ENCODE measurements at regions not wholly inside any gene's neighbourhood (a gene's known extent, or its start where the extent isn't known, plus 50 kb on each side); places are given as distances from the start of the nearest gene placed in this dataset.

DNA sequence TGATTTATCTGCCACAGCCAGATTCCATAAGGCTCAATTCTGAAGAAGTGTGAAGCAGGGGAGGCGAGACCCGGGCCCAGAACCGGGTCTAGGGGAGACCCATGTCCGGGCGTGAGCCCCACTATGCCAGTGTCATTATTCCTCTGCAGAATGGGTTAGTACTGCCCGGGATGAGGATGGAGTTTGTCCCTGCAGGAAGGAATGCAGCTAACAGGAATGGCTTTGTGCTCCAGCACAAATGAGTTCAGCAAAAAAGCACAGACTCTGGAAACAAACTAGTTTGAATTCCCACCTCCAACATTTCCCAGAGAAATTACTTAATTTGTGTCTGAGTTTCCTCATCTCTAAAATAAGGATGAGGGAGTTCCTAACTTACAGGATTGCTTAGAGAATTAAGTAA lies 202.9 kb downstream of the SYK start:
- CTCF ChIA-PET = no interaction called here
- H3K27me3 ChIP-seq (replicated peaks; ENCODE audit: insufficient read depth, low read depth, low read length, poor library complexity) = no peaks in the 10 kb centered on the region

DNA sequence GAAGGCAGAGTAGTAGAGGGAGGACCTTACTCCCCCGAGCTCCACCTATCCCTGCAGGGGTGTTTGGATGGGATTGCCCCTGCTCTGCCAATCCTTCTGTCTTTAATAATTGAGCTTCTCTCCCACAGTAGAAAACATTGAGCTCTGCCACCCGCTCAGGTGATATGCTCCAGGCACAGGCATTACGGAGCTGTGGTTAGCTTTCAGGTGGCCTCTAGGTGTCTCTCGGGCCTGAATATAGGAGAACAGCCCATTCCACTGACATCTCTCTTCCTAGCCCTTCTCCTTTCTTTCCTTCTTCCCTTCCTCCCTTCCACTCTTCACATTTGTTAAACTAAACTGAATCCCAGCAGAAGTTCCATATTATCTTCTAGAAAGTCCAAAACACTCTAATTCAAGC lies 203.4 kb downstream of the SYK start:
- Histone ChIP-seq H3K36me3 (ENCODE audit: insufficient read depth, low read length, poor library complexity, severe bottlenecking) (no peaks in the 10 kb centered on the region), H3K9me3 (ENCODE audit: low read depth, low read length, poor library complexity, severe bottlenecking) (no peaks in the 10 kb centered on the region), H3K4me1 (ENCODE audit: insufficient read depth, low read length, poor library complexity, severe bottlenecking) (no peaks in the 10 kb centered on the region), H3K27ac (ENCODE audit: low read depth, low read length, poor library complexity, severe bottlenecking) (no peak overlapping the region), H3K27me3 (replicated peaks; ENCODE audit: insufficient read depth, low read depth, low read length, poor library complexity) (no peaks in the 10 kb centered on the region), H3K4me3 (ENCODE audit: low read depth, low read length, poor library complexity, severe bottlenecking) (no peak overlapping the region)
- POLR2A ChIA-PET (ENCODE audit: low non-redundant PET) = no interaction called here
- no peak for DNase-seq (ENCODE audit: low spot score)
- no TSS peak for BruUV-seq (replicated peaks)
- TF ChIP-seq, protein P1, sequence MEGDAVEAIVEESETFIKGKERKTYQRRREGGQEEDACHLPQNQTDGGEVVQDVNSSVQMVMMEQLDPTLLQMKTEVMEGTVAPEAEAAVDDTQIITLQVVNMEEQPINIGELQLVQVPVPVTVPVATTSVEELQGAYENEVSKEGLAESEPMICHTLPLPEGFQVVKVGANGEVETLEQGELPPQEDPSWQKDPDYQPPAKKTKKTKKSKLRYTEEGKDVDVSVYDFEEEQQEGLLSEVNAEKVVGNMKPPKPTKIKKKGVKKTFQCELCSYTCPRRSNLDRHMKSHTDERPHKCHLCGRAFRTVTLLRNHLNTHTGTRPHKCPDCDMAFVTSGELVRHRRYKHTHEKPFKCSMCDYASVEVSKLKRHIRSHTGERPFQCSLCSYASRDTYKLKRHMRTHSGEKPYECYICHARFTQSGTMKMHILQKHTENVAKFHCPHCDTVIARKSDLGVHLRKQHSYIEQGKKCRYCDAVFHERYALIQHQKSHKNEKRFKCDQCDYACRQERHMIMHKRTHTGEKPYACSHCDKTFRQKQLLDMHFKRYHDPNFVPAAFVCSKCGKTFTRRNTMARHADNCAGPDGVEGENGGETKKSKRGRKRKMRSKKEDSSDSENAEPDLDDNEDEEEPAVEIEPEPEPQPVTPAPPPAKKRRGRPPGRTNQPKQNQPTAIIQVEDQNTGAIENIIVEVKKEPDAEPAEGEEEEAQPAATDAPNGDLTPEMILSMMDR (conservative IDR thresholded peaks at IDR 0.05; ENCODE audit: low read depth, low read length) = no peak
- no peak for TF ChIP-seq EZH2 (IDR thresholded peaks at IDR 0.05; ENCODE audit: borderline replicate concordance, low read depth, low read length, poor library complexity, severe bottlenecking)
- CTCF ChIA-PET = no interaction called here
- intact Hi-C loops (cut with micrococcal nuclease; ENCODE audit: unreplicated experiment) = no loop called here

More for the DNA sequence above, 202.9 kb downstream of the SYK start:
- POLR2A ChIA-PET (ENCODE audit: low non-redundant PET) = no interaction called here
- DNase-seq (ENCODE audit: low spot score) = no peak
- Histone ChIP-seq H3K9me3 (ENCODE audit: low read depth, low read length, poor library complexity, severe bottlenecking) (no peaks in the 10 kb centered on the region), H3K27ac (ENCODE audit: low read depth, low read length, poor library complexity, severe bottlenecking) (no peak overlapping the region), H3K4me3 (ENCODE audit: low read depth, low read length, poor library complexity, severe bottlenecking) (no peak overlapping the region), H3K36me3 (ENCODE audit: insufficient read depth, low read length, poor library complexity, severe bottlenecking) (no peaks in the 10 kb centered on the region), H3K4me1 (ENCODE audit: insufficient read depth, low read length, poor library complexity, severe bottlenecking) (no peaks in the 10 kb centered on the region)
- intact Hi-C loops (cut with micrococcal nuclease; ENCODE audit: unreplicated experiment) = no loop called here
- BruUV-seq (replicated peaks) = no TSS peak
- TF ChIP-seq EZH2 (IDR thresholded peaks at IDR 0.05; ENCODE audit: borderline replicate concordance, low read depth, low read length, poor library complexity, severe bottlenecking) = no peak
- TF ChIP-seq, protein P1 (conservative IDR thresholded peaks at IDR 0.05; ENCODE audit: low read depth, low read length) = no peak

DNA sequence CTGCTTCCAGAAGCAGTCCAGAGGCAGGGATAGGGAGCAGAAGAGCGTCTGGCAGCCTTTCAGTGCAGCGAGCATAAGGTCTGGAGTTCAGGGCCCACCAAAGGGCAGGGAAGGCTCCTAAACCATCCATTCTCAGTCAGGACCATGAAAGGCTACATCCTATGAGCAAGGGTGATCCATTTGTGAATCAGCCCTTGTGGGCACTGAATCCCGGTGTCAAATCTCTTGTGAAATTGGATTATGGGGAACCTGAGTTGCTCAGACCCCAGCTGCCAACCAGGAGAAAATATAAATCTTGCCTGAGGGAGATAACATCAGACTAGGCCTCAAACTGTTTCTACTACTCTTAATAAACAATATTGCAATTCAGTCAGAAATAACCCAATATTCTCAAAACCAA lies 204.4 kb downstream of the SYK start:
- intact Hi-C loops (cut with micrococcal nuclease; ENCODE audit: unreplicated experiment) = no loop called here
- Histone ChIP-seq H3K27me3 (replicated peaks; ENCODE audit: insufficient read depth, low read depth, low read length, poor library complexity) (no peaks in the 10 kb centered on the region), H3K4me1 (ENCODE audit: insufficient read depth, low read length, poor library complexity, severe bottlenecking) (no peaks in the 10 kb centered on the region), H3K4me3 (ENCODE audit: low read depth, low read length, poor library complexity, severe bottlenecking) (no peak overlapping the region), H3K36me3 (ENCODE audit: insufficient read depth, low read length, poor library complexity, severe bottlenecking) (no peaks in the 10 kb centered on the region), H3K27ac (ENCODE audit: low read depth, low read length, poor library complexity, severe bottlenecking) (no peak overlapping the region), H3K9me3 (ENCODE audit: low read depth, low read length, poor library complexity, severe bottlenecking) (no peaks in the 10 kb centered on the region)
- no peak for DNase-seq (ENCODE audit: low spot score)
- CTCF ChIA-PET = no interaction called here
- BruUV-seq (replicated peaks) = no TSS peak
- POLR2A ChIA-PET (ENCODE audit: low non-redundant PET) = no interaction called here
- TF ChIP-seq EZH2 (IDR thresholded peaks at IDR 0.05; ENCODE audit: borderline replicate concordance, low read depth, low read length, poor library complexity, severe bottlenecking) = no peak
- TF ChIP-seq, protein P1 (conservative IDR thresholded peaks at IDR 0.05; ENCODE audit: low read depth, low read length) = no peak
